Osteoblast (primary cell): ENCODE measurements at regions not wholly inside any gene's neighbourhood (a gene's known extent, or its start where the extent isn't known, plus 50 kb on each side); places are given as distances from the start of the nearest gene placed in this dataset.

Source experiments
- DNase-seq: peaks from one replicate; pipeline ENCODE4 v3.0.0; 2011; ENCODE audit warnings: low spot score, mixed read lengths; ENCODE audit not compliant: insufficient read length; ENCODE audit errors: missing footprints
- H2AFZ ChIP-seq: 2 replicates; pipeline ENCODE4 v1.6.0; 2011; ENCODE audit warnings: mild to moderate bottlenecking, low read length
- H3K27ac ChIP-seq: 2 replicates; pipeline ENCODE4 v1.5.1; 2011; ENCODE audit warnings: mild to moderate bottlenecking, low read depth, low read length, moderate library complexity
- H3K27me3 ChIP-seq: 2 replicates; pipeline ENCODE4 v1.6.0; 2012; ENCODE audit warnings: mild to moderate bottlenecking, control low read depth, inconsistent platforms, low read length, moderate library complexity; ENCODE audit not compliant: insufficient read depth
- H3K36me3 ChIP-seq: 2 replicates; pipeline ENCODE4 v1.5.1; 2011; ENCODE audit warnings: mild to moderate bottlenecking, low read length, control low read depth, moderate library complexity; ENCODE audit not compliant: insufficient read depth
- H3K4me1 ChIP-seq: 2 replicates; pipeline ENCODE4 v1.5.1; 2011; ENCODE audit warnings: mild to moderate bottlenecking, low read length, control low read depth, moderate library complexity; ENCODE audit not compliant: insufficient read depth
- H3K4me2 ChIP-seq: 2 replicates; pipeline ENCODE4 v1.6.0; 2011; ENCODE audit warnings: mild to moderate bottlenecking, low read length; ENCODE audit not compliant: insufficient read depth
- H3K4me3 ChIP-seq: fragments of 200-600 bp; sonication (generic); 3 replicates; pipeline ENCODE4 v1.5.1; 2012; ENCODE audit warnings: mild to moderate bottlenecking, low read length, inconsistent platforms; ENCODE audit not compliant: insufficient read depth
- H3K79me2 ChIP-seq: 2 replicates; pipeline ENCODE4 v1.6.0; 2012; ENCODE audit warnings: mild to moderate bottlenecking, low read length, control low read depth, inconsistent platforms; ENCODE audit not compliant: insufficient read depth
- H3K9me3 ChIP-seq: 2 replicates; pipeline ENCODE4 v1.5.1; 2011; ENCODE audit warnings: low read depth, low read length, control low read depth
- H4K20me1 ChIP-seq: 2 replicates; pipeline ENCODE4 v1.6.0; 2012; ENCODE audit warnings: mild to moderate bottlenecking, low read length, control low read depth; ENCODE audit not compliant: insufficient read depth
- TF ChIP-seq, protein P1 (sequence below): IDR thresholded peaks from 2 replicates; pipeline ENCODE4 v1.5.1; 2011; ENCODE audit warnings: mild to moderate bottlenecking, low read depth, low read length, moderate library complexity; ENCODE audit errors: extremely low read depth

DNA sequence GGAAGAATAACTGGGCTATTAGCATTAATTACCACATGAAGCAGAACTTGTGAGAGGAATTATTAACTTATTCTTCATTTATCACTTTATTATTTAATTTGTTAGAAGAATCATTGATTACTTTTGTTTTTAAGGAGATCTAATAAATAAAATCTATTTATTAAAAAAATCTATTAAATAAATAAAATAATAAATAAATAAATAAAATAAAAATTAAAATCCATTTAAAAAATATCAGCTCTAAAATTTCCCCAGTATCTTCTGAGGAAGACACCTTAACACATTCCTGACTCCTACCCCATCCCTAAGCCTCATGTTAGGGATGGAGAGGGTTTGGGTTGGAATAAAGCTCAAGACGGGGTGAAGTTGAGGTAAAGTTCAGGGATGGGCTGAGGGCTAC lies 231.4 kb downstream of the CLIC5 start:
- no peaks in the 10 kb centered on the region for H3K9me3 ChIP-seq
- no peak for DNase-seq
- H4K20me1 ChIP-seq: no peaks in the 10 kb centered on the region
- no peaks in the 10 kb centered on the region for H3K4me1 ChIP-seq
- no peaks in the 10 kb centered on the region for H3K27me3 ChIP-seq
- no peak overlapping the region for H2AFZ ChIP-seq
- no peak overlapping the region for H3K27ac ChIP-seq
- no peaks in the 10 kb centered on the region for H3K36me3 ChIP-seq
- no peak overlapping the region for H3K4me3 ChIP-seq
- H3K4me2 ChIP-seq: no peak overlapping the region
- TF ChIP-seq, protein P1, sequence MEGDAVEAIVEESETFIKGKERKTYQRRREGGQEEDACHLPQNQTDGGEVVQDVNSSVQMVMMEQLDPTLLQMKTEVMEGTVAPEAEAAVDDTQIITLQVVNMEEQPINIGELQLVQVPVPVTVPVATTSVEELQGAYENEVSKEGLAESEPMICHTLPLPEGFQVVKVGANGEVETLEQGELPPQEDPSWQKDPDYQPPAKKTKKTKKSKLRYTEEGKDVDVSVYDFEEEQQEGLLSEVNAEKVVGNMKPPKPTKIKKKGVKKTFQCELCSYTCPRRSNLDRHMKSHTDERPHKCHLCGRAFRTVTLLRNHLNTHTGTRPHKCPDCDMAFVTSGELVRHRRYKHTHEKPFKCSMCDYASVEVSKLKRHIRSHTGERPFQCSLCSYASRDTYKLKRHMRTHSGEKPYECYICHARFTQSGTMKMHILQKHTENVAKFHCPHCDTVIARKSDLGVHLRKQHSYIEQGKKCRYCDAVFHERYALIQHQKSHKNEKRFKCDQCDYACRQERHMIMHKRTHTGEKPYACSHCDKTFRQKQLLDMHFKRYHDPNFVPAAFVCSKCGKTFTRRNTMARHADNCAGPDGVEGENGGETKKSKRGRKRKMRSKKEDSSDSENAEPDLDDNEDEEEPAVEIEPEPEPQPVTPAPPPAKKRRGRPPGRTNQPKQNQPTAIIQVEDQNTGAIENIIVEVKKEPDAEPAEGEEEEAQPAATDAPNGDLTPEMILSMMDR: no peak
- H3K79me2 ChIP-seq: no peaks in the 10 kb centered on the region

DNA sequence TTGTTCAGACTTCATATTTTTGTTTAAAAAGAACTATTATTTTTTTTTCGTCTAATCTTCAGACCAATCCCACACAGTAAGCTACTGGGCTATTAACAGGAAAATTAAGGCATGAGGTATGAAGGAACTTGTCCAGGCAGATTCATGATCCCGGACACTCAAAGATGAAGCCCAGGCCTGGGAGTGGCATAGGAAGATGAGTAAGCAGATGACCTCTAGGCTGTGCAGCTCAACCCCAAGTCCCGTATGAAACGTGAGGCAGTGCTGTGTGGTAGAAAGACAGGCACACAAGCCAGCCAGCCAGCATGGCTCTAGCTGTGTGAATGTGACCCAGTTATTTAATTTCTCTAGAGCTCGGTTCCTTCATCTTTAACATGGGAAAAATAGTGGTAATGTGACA lies 231.9 kb downstream of the CLIC5 start:
- DNase-seq: no peak

DNA sequence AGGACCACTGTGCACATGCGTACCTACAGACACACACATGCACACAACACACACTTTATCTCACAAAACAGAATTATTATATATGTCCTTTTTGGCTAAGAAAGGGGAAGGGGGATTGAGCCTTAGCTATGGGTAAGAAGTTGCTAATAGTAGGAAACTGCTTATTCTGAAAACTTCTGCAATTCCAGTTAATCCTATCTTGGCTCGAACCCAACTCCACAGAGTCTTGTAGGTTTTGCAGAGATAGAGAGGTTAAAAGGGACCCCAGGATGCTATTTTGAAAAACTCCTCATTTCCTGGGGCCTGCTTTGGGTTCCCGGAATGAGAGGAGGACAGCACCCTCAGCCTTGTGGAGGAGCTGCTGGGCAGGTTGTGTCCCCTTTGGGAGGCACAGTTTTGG lies 233.8 kb downstream of the CLIC5 start:
- no peak for DNase-seq

More for the DNA sequence above, 231.9 kb downstream of the CLIC5 start:
- Histone ChIP-seq H3K27me3 (no peaks in the 10 kb centered on the region), H3K9me3 (no peaks in the 10 kb centered on the region), H3K36me3 (no peaks in the 10 kb centered on the region), H3K27ac (no peak overlapping the region), H3K79me2 (no peaks in the 10 kb centered on the region), H4K20me1 (no peaks in the 10 kb centered on the region), H3K4me2 (no peak overlapping the region), H3K4me1 (no peaks in the 10 kb centered on the region), H2AFZ (no peak overlapping the region), H3K4me3 (no peak overlapping the region)
- TF ChIP-seq, protein P1: no peak

DNA sequence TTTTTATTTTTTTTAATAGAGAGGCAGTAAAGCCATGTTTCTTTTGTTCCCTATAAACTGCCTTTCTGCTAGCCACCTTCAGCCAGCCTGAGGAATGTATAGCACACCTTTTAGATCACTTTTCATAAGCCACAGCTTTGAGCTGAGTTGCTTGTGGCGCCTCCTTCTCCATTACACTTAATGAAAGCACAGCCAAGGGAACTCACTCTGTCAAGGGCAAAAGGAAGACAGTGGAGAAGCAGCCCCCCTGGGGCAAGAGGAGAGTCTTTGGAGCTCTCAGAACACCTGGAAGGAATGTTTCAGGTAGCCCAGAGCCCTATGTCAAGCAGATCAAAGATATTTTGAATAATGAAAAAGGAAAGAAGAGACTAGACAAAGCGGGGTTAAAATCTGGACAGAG lies 235.1 kb downstream of the CLIC5 start:
- Histone ChIP-seq H3K4me3 (no peak overlapping the region), H3K4me1 (no peaks in the 10 kb centered on the region), H3K36me3 (no peaks in the 10 kb centered on the region), H3K4me2 (no peak overlapping the region), H3K79me2 (no peaks in the 10 kb centered on the region), H4K20me1 (no peaks in the 10 kb centered on the region), H3K27ac (no peak overlapping the region), H3K27me3 (no peaks in the 10 kb centered on the region), H2AFZ (no peak overlapping the region), H3K9me3 (no peaks in the 10 kb centered on the region)
- no peak for DNase-seq
- TF ChIP-seq, protein P1: no peak

More for the DNA sequence above, 233.8 kb downstream of the CLIC5 start:
- H4K20me1 ChIP-seq: no peaks in the 10 kb centered on the region
- no peaks in the 10 kb centered on the region for H3K27me3 ChIP-seq
- no peaks in the 10 kb centered on the region for H3K79me2 ChIP-seq
- no peaks in the 10 kb centered on the region for H3K9me3 ChIP-seq
- no peaks in the 10 kb centered on the region for H3K4me1 ChIP-seq
- TF ChIP-seq, protein P1: no peak
- H2AFZ ChIP-seq: no peak overlapping the region
- H3K4me3 ChIP-seq: no peak overlapping the region
- no peaks in the 10 kb centered on the region for H3K36me3 ChIP-seq
- H3K4me2 ChIP-seq: no peak overlapping the region
- H3K27ac ChIP-seq: no peak overlapping the region
